MCF 10A (cell line): ENCODE measurements at regions not wholly inside any gene's neighbourhood (a gene's known extent, or its start where the extent isn't known, plus 50 kb on each side); places are given as distances from the start of the nearest gene placed in this dataset.

Experiments
- BruUV-seq: library from RNA; stranded (reverse); fragments of 400-500 nt; replicated peaks from 2 replicates; lab custom pipeline; 2021; lab: Mats Ljungman, UMichigan
- CTCF ChIA-PET: fragments of 300-600 bp; sonication (Branson Sonifier 250); formaldehyde crosslinking; extraction: SDS; loops from one replicate; lab custom pipeline; 2021; ENCODE audit warnings: antibody characterized with exemption, inconsistent platforms; lab: Yijun Ruan, JAX
- POLR2A ChIA-PET: fragments of 300-600, 350-650 bp; sonication (Branson Sonifier 250); formaldehyde crosslinking; extraction: SDS; loops from one replicate; lab custom pipeline; 2020; ENCODE audit warnings: antibody characterized with exemption, inconsistent platforms; lab: Yijun Ruan, JAX
- DNase-seq: peaks from one replicate; pipeline ENCODE4 v3.0.0-alpha.2; 2018; ENCODE audit not compliant: unreplicated experiment
- H3K27ac Mint-ChIP-seq: one replicate; pipeline ENCODE4 v1.8.0; 2022; ENCODE audit warnings: mild to moderate bottlenecking, low read depth, mixed read lengths; ENCODE audit not compliant: unreplicated experiment
- H3K27me3 Mint-ChIP-seq: one replicate; pipeline ENCODE4 v1.8.0; 2022; ENCODE audit warnings: mixed read lengths; ENCODE audit not compliant: insufficient read depth, unreplicated experiment
- H3K36me3 Mint-ChIP-seq: one replicate; pipeline ENCODE4 v1.8.0; 2022; ENCODE audit warnings: mild to moderate bottlenecking, moderate library complexity, mixed read lengths; ENCODE audit not compliant: insufficient read depth, unreplicated experiment
- H3K4me1 Mint-ChIP-seq: one replicate; pipeline ENCODE4 v1.8.0; 2022; ENCODE audit warnings: mixed read lengths; ENCODE audit not compliant: insufficient read depth, unreplicated experiment
- H3K4me3 Mint-ChIP-seq: one replicate; pipeline ENCODE4 v1.8.0; 2022; ENCODE audit warnings: mild to moderate bottlenecking, moderate library complexity, mixed read lengths; ENCODE audit not compliant: unreplicated experiment
- H3K9me3 Mint-ChIP-seq: one replicate; pipeline ENCODE4 v1.8.0; 2022; ENCODE audit warnings: mixed read lengths; ENCODE audit not compliant: unreplicated experiment
- CTCF ChIP-seq: fragments of 200-600 bp; IDR thresholded peaks from one replicate; pipeline ENCODE4 v1.8.0; 2022; ENCODE audit warnings: antibody characterized with exemption, mild to moderate bottlenecking; ENCODE audit not compliant: unreplicated experiment
- intact Hi-C: fragments of 100-400 bp; cut with micrococcal nuclease; formaldehyde crosslinking; loops from 2 replicates; pipeline ENCODE4 v1.14.1; 2022

- intact Hi-C loops, result no loop called here
- Mint-ChIP-seq H3K9me3 (no peaks in the 10 kb centered on the region), H3K27me3 (no peaks in the 10 kb centered on the region), H3K4me1 (peaks cover 16% of the 10 kb centered on the region), H3K4me3 (no peak overlapping the region), H3K27ac (no peak overlapping the region), H3K36me3 (no peaks in the 10 kb centered on the region)
- no peak for TF ChIP-seq CTCF
- DNase-seq, result peak; percentile 31
- CTCF ChIA-PET, result no interaction called here
- no TSS peak for BruUV-seq
- POLR2A ChIA-PET, result no interaction called here
Observed at GRCh38 chr1:81679942-81680341, 120.8 kb upstream of the ADGRL2 start.

GRCh38 chr1:81678779-81679178, 122.0 kb upstream of the ADGRL2 start:
- no peak overlapping the region for H3K27ac Mint-ChIP-seq
- H3K36me3 Mint-ChIP-seq, result no peaks in the 10 kb centered on the region
- BruUV-seq, result no TSS peak
- ChIA-PET CTCF (no interaction called here), POLR2A (no interaction called here)
- H3K9me3 Mint-ChIP-seq, result no peaks in the 10 kb centered on the region
- intact Hi-C loops, result no loop called here
- TF ChIP-seq CTCF, result no peak
- peaks cover 16% of the 10 kb centered on the region for H3K4me1 Mint-ChIP-seq
- no peak overlapping the region for H3K4me3 Mint-ChIP-seq
- no peaks in the 10 kb centered on the region for H3K27me3 Mint-ChIP-seq
- no peak for DNase-seq

- ChIA-PET POLR2A (interaction anchor here (0.5 kb wide), 1 partner anchor 1793 kb away, joined by 4 read pairs; no protein-coding TSS in a partner anchor), CTCF (interaction anchor here (0.6 to 1.5 kb wide), 3 partner anchors 9 to 42 kb away, joined by 3 to 4 read pairs (median 4); no protein-coding TSS in a partner anchor)
- DNase-seq, result peak; percentile 62
- no peak overlapping the region for H3K4me3 Mint-ChIP-seq
- no TSS peak for BruUV-seq
- H3K27me3 Mint-ChIP-seq, result no peaks in the 10 kb centered on the region
- no peak overlapping the region for H3K27ac Mint-ChIP-seq
- peaks cover 8% of the 10 kb centered on the region for H3K4me1 Mint-ChIP-seq
- H3K36me3 Mint-ChIP-seq, result no peaks in the 10 kb centered on the region
- H3K9me3 Mint-ChIP-seq, result no peaks in the 10 kb centered on the region
- intact Hi-C loops, result no loop called here
- no peak for TF ChIP-seq CTCF
Observed at GRCh38 chr1:81672766-81673165, 128.0 kb upstream of the ADGRL2 start.

GRCh38 chr1:81671038-81671437, 129.7 kb upstream of the ADGRL2 start:
- Mint-ChIP-seq H3K27ac (peak overlapping the region; percentile 82), H3K27me3 (no peaks in the 10 kb centered on the region), H3K4me1 (peaks cover 8% of the 10 kb centered on the region), H3K36me3 (no peaks in the 10 kb centered on the region), H3K4me3 (no peak overlapping the region), H3K9me3 (no peaks in the 10 kb centered on the region)
- ChIA-PET POLR2A (interaction anchor here (0.7 to 1.2 kb wide), 3 partner anchors 19 to 557 kb away, joined by 3 to 4 read pairs (median 3); no protein-coding TSS in a partner anchor), CTCF (interaction anchor here (0.6 to 0.9 kb wide), 4 partner anchors 11 to 164 kb away, joined by 3 to 6 read pairs (median 4); no protein-coding TSS in a partner anchor)
- BruUV-seq, result no TSS peak
- no peak for TF ChIP-seq CTCF
- no peak for DNase-seq
- intact Hi-C loops, result no loop called here
